ENCODE measurements at regions not wholly inside any gene's neighbourhood (a gene's known extent, or its start where the extent isn't known, plus 50 kb on each side); places are given as distances from the start of the nearest gene placed in this dataset.

- no peak overlapping the region for H3K27ac ChIP-seq
- peak; percentile 28 for DNase-seq (ENCODE audit: low spot score)
- no peak overlapping the region for H3K4me3 ChIP-seq
- no peak for TF ChIP-seq CTCF (IDR thresholded peaks at IDR 0.05)
Measured at GRCh38 chr2:238651306-238652052, 196.4 kb upstream of the TWIST2 start.

GRCh38 chr2:238652053-238652770 lies 195.7 kb upstream of the TWIST2 start:
- H3K4me3 ChIP-seq: no peak overlapping the region
- DNase-seq (ENCODE audit: low spot score): peak; percentile 28
- H3K27ac ChIP-seq: no peak overlapping the region
- TF ChIP-seq CTCF (IDR thresholded peaks at IDR 0.05): no peak

GRCh38 chr2:238652771-238653157 lies 195.1 kb upstream of the TWIST2 start:
- no peak for DNase-seq (ENCODE audit: low spot score)

GRCh38 chr2:238653431-238654109 lies 194.3 kb upstream of the TWIST2 start:
- no peak overlapping the region for H3K4me3 ChIP-seq
- peak; percentile 57 for DNase-seq (ENCODE audit: low spot score)
- no peak for TF ChIP-seq CTCF (IDR thresholded peaks at IDR 0.05)
- H3K27ac ChIP-seq: no peak overlapping the region

More at GRCh38 chr2:238652771-238653157, 195.1 kb upstream of the TWIST2 start:
- Histone ChIP-seq H3K4me3 (no peak overlapping the region), H3K27ac (no peak overlapping the region)
- no peak for TF ChIP-seq CTCF (IDR thresholded peaks at IDR 0.05)

GRCh38 chr2:238654479-238655197 lies 193.2 kb upstream of the TWIST2 start:
- no peak overlapping the region for H3K27ac ChIP-seq
- H3K4me3 ChIP-seq: no peak overlapping the region
- no peak for TF ChIP-seq CTCF (IDR thresholded peaks at IDR 0.05)
- DNase-seq (ENCODE audit: low spot score): peak; percentile 55

- no peak overlapping the region for H3K4me3 ChIP-seq
- no peak for TF ChIP-seq CTCF (IDR thresholded peaks at IDR 0.05)
- DNase-seq (ENCODE audit: low spot score): peak; percentile 62
- no peak overlapping the region for H3K27ac ChIP-seq
Measured at GRCh38 chr2:238655198-238655860, 192.6 kb upstream of the TWIST2 start.

Measured in coronary artery (tissue), 2 donors.